Psoas muscle (tissue), 7 donors: ENCODE measurements at regions not wholly inside any gene's neighbourhood (a gene's known extent, or its start where the extent isn't known, plus 50 kb on each side); places are given as distances from the start of the nearest gene placed in this dataset.

ENCODE experiments used
- ATAC-seq, 4 donors: fragments of 200-7000 bp; cut with Tn5 transposase; one replicate each; pipeline ENCODE4 v1.9.1; 2020; ENCODE audit warnings: moderate library complexity in 3 of 4, mild to moderate bottlenecking in 2 of 4
- DNase-seq, 2 donors: peaks; one replicate each; pipeline ENCODE4 v3.0.0-alpha.2; 2020
- H3K27ac ChIP-seq: fragments of 200-600 bp; one replicate; pipeline ENCODE4 v1.8.0; 2022
- H3K27me3 ChIP-seq, 3 donors: fragments of 200-600 bp in 1 of 3; one replicate each; pipeline versions ENCODE4 v1.6.1 to v1.8.0; 2013 to 2022; ENCODE audit warnings: low read length in 2 of 3, mild to moderate bottlenecking in 2 of 3, moderate library complexity in 1 of 3; ENCODE audit not compliant: insufficient read depth in 3 of 3
- H3K36me3 ChIP-seq, 2 donors: fragments of 200-600 bp in 1 of 2; one replicate each; pipeline versions ENCODE4 v1.6.1 to v1.8.0; 2013 to 2022; ENCODE audit warnings: low read depth in 1 of 2, mild to moderate bottlenecking in 1 of 2, moderate library complexity in 1 of 2; ENCODE audit not compliant: insufficient read depth in 1 of 2
- H3K4me1 ChIP-seq: fragments of 200-600 bp; one replicate; pipeline ENCODE4 v1.8.0; 2022
- H3K4me3 ChIP-seq: fragments of 200-600 bp; one replicate; pipeline ENCODE4 v1.8.0; 2022; ENCODE audit warnings: mild to moderate bottlenecking
- H3K9me3 ChIP-seq: fragments of 200-600 bp; one replicate; pipeline ENCODE4 v1.8.0; 2022
- CTCF ChIP-seq: fragments of 200-600 bp; IDR thresholded peaks from one replicate; pipeline ENCODE4 v1.8.0; 2022; ENCODE audit warnings: antibody characterized with exemption
- WGBS, 3 donors: extraction: QIAGEN DNeasy Blood & Tissue Kit; methylation state at CpG; one replicate each; pipeline versions ENCODE4 v1.1.6 to v1.1.7; 2013; 5-methylcytosine and 5-hydroxymethylcytosine counted together
- intact Hi-C, 2 donors: fragments of 100-400 bp; cut with DNase I; formaldehyde crosslinking; loops; one replicate each; pipeline versions ENCODE4 v1.11.0 to v1.14.2; 2022
- donor health status: healthy with polysubstance abuse.
- donor health status: DM: no; HTN: no; CAD: no; lungs with moderate emphysema.
- donor health status: Bipolar disorder and iron deficiency.
- donor health status: healthy.
- donor health status: DM: yes; HTN: yes; CAD: no.
- donor health status: DM: no; HTN: no; CAD: no.
- donor health status: DM: yes; HTN: yes; CAD: no.

- no peak for TF ChIP-seq CTCF
- Histone ChIP-seq H3K4me1 (no peaks in the 10 kb centered on the region), H3K9me3 (peaks cover 4% of the 10 kb centered on the region), H3K4me3 (no peak overlapping the region), H3K36me3 (no peaks in the 10 kb centered on the region), H3K27me3 (no peaks in the 10 kb centered on the region), H3K27ac (no peak overlapping the region)
- 83 to 85% (median 83%) methylated on average over 2 of the region's 2 CpGs for WGBS, 3 donors
- no peak for DNase-seq
- intact Hi-C loops, result no loop called here
- ATAC-seq, result no peak
These were observed 170.8 kb upstream of the FST start for GRCh38 chr5:53309653-53310052.

GRCh38 chr5:53311681-53312080 is 168.7 kb upstream of the FST start:
- no peaks in the 10 kb centered on the region for H3K4me1 ChIP-seq
- WGBS, 3 donors, result 77 to 90% (median 82%) methylated on average over 2 of the region's 2 CpGs
- H3K4me3 ChIP-seq, result no peak overlapping the region
- intact Hi-C loops, result no loop called here
- H3K36me3 ChIP-seq, result no peaks in the 10 kb centered on the region
- peaks cover 4% of the 10 kb centered on the region for H3K9me3 ChIP-seq
- DNase-seq (no peak), ATAC-seq (no peak)
- no peak for TF ChIP-seq CTCF
- no peaks in the 10 kb centered on the region for H3K27me3 ChIP-seq
- no peak overlapping the region for H3K27ac ChIP-seq

GRCh38 chr5:53313145-53313544 is 167.3 kb upstream of the FST start:
- no peak for TF ChIP-seq CTCF
- peaks cover 4% of the 10 kb centered on the region for H3K9me3 ChIP-seq
- WGBS, 3 donors, result 89 to 96% (median 92%) methylated on average over 2 of the region's 2 CpGs
- intact Hi-C loops, result no loop called here
- H3K27ac ChIP-seq, result no peak overlapping the region
- no peaks in the 10 kb centered on the region for H3K36me3 ChIP-seq
- H3K27me3 ChIP-seq, result no peaks in the 10 kb centered on the region
- H3K4me3 ChIP-seq, result no peak overlapping the region
- DNase-seq (no peak), ATAC-seq (no peak)
- no peaks in the 10 kb centered on the region for H3K4me1 ChIP-seq

GRCh38 chr5:53318303-53318702 is 162.1 kb upstream of the FST start:
- DNase-seq (no peak), ATAC-seq (no peak)
- H3K4me1 ChIP-seq, result no peaks in the 10 kb centered on the region
- H3K9me3 ChIP-seq, result no peaks in the 10 kb centered on the region
- H3K27me3 ChIP-seq, result no peaks in the 10 kb centered on the region
- intact Hi-C loops, result no loop called here
- TF ChIP-seq CTCF, result no peak
- H3K4me3 ChIP-seq, result no peak overlapping the region
- H3K27ac ChIP-seq, result no peak overlapping the region
- 68 to 74% (median 69%) methylated on average over 2 of the region's 2 CpGs for WGBS, 3 donors
- H3K36me3 ChIP-seq, result no peaks in the 10 kb centered on the region

GRCh38 chr5:53319315-53319714 is 161.1 kb upstream of the FST start:
- Histone ChIP-seq H3K27me3 (no peaks in the 10 kb centered on the region), H3K27ac (no peak overlapping the region), H3K4me3 (no peak overlapping the region), H3K4me1 (no peaks in the 10 kb centered on the region), H3K36me3 (no peaks in the 10 kb centered on the region), H3K9me3 (no peaks in the 10 kb centered on the region)
- WGBS, 3 donors, result 75 to 92% (median 89%) methylated on average over 5 of the region's 5 CpGs
- intact Hi-C loops, result no loop called here
- DNase-seq (no peak), ATAC-seq (no peak)
- no peak for TF ChIP-seq CTCF
